ENCODE measurements at regions not wholly inside any gene's neighbourhood (a gene's known extent, or its start where the extent isn't known, plus 50 kb on each side); places are given as distances from the start of the nearest gene placed in this dataset.

DNA sequence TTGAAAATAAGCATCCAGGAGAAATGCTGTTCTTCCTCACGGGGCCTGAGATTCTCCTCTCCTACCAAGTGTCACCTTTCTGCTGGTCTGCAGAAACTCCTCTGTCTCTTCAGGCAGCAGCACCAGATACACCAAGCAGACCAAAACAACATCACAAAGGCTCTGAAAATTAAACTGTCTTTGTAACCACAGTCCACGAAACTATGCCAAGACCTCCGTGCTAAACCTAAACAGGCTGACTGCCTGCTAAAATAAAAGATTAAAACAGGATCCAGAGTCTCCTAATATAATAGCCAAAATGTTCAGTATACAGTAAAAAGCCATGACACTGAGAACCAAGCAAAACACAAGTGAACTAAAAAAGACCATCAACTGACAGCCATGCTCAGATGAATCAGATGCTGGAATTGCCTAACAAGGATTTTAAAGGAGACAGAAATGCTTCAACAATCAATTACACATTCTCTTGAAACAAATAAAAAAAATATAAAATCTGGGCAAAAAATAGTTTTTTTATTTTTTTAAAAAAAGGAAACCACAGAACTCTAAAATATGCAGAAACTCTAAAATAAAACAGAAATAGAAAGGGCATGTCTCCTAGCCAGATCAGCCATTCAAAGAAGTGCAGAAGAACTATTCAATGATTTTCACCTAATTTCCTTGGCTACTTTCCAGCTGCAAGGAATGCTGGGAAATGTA lies 50.3 kb upstream of the TOX3 start:
- TF ChIP-seq, protein P1, sequence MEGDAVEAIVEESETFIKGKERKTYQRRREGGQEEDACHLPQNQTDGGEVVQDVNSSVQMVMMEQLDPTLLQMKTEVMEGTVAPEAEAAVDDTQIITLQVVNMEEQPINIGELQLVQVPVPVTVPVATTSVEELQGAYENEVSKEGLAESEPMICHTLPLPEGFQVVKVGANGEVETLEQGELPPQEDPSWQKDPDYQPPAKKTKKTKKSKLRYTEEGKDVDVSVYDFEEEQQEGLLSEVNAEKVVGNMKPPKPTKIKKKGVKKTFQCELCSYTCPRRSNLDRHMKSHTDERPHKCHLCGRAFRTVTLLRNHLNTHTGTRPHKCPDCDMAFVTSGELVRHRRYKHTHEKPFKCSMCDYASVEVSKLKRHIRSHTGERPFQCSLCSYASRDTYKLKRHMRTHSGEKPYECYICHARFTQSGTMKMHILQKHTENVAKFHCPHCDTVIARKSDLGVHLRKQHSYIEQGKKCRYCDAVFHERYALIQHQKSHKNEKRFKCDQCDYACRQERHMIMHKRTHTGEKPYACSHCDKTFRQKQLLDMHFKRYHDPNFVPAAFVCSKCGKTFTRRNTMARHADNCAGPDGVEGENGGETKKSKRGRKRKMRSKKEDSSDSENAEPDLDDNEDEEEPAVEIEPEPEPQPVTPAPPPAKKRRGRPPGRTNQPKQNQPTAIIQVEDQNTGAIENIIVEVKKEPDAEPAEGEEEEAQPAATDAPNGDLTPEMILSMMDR (IDR thresholded peaks at IDR 0.05), result no peak
- no peak for TF ChIP-seq POLR2A (IDR thresholded peaks at IDR 0.05)
